NCI-H460 (cell line): ENCODE measurements at regions not wholly inside any gene's neighbourhood (a gene's known extent, or its start where the extent isn't known, plus 50 kb on each side); places are given as distances from the start of the nearest gene placed in this dataset.

Experiments used
- DNase-seq: peaks from one replicate; pipeline ENCODE4 v3.0.0-alpha.2; 2016; ENCODE audit warnings: low read depth; ENCODE audit errors: extremely low read depth

DNA sequence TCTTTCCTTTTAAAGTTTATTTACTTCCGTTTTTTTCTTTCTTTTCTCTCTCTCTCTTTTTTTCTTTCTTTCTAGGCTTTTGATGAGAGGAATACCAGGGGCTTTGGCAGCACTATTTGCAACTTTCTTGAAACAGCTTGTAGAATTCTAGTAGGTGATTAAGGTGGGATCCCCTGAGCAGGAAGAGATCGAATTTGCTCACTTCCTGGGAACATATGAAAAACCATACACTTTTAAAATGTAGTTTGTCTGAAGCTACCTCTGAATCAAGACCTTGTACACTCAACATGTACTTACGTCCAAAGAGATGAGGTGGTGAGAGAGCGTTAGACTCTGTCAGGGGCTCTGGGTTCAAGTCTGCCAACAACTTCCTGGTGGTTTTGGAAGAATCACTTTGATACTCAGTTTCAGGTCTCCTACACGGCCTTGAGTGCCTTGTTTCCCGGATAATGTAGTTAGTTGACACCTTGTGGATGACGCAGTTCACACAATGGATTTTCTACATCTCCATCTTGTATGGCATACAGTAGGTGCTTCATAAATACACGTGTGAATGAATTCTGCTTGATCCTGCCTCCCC lies 229.1 kb downstream of the MYCN start:
- no peak for DNase-seq

DNA sequence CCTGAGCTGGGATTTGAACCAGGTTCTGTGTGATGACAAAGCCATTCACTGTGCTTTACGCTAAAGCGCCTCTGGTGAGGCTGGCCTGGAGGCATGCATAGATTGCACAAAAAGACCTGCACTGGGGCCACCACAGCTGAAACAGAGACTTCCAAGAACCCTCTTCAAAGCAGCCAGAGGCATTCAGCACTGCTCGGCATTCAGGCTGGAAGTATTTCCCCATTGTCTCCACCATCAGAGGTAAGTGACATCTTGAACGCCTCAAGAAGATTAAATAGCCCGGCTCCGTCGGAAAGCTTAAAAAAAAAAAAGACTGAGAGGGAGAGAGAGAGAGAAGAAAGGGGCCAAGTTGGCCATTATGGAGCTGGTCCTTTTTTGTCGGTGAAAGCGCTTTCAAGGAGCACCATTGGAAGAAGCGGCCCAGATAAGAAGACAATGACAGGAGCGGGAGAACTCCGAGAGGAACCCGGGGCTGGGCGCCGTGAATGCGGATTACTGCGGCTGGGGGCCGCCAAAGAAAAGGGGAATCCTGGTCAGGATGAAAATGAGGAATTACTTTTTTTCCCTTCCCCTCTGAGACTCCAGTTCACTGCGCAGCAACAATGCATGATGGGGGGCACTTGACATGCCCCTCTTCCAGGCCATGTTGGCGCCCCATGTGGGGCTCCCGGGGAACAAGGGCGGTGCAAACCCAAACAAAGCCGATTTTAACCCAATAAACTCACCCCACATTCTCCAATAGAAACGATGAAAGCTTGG lies 228.3 kb downstream of the MYCN start:
- no peak for DNase-seq

DNA sequence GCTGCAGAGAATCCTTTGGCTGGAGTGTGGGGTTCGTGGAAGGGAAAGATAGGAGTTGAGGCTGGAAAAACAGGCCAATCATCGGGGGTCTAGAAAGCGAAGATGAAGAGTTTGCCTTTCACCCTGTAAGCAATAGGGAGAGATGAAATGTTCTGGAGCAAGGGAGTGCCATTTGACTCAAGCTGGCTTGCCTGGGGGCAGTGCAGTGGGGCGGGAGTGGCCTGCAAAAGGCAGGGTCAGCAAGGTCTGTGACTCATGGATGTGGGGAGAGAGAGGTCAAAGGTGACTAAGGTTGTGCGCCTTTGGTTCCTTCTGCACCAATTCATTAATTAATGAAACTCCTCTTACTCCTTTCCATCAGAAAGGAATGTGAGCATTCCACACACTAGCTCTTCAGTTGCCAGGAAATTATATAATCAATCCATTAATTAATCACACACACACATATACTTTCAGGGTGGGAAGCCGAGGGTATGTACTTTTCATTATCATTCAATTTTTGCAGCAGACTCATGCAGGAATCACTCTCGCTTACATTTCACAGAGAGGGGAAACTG lies 227.6 kb downstream of the MYCN start:
- no peak for DNase-seq

DNA sequence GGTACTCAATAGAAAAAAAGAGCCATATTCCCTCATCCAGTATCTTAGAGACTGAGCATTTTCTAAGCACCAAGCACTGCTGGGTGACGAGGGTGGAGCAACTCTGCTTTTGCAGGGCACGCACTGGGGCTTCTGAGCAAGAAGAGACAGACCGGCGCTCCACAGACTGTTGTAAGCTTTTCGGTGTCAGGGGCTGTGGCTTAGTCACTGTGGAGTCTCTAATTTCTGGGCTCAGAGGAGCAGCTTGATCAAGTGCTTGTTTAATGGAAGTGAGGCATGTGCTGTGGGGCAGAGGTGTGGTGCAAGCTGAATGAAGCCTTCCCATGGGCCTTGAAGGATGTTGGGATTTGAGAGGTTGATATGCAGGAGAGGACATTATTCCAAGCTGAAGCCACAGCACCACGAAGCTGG lies 227.1 kb downstream of the MYCN start:
- DNase-seq = no peak

DNA sequence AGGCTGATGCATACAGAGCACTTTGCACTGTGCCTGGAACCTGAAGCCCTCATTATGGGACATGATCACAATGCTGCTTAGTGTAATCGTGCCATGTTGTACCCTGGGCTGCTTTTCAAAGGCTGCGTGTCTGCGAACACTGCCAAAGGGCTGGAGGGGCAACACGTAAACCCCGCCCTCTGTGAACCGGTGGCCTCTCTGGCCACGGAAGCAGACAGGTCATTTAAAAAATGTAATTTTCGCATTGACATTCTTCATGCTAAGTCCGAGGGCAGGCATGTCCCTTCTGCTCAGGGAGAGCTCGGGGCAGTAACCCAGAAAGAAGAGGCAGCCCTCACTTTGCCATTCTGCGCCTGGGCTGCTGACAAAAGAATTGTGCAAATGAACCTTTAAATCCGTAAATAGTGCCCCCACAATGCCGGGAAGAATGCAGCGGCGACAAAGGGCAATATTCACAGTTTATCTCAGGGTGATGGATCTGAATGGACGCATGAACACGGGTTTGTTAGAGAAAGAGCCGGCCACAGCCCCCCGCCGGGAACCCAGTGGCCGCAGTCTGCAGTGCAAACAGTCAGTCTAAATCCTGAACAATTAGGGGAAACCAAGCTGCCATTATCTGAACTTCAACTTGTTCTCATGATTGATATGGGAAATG lies 226.1 kb downstream of the MYCN start:
- no peak for DNase-seq

DNA sequence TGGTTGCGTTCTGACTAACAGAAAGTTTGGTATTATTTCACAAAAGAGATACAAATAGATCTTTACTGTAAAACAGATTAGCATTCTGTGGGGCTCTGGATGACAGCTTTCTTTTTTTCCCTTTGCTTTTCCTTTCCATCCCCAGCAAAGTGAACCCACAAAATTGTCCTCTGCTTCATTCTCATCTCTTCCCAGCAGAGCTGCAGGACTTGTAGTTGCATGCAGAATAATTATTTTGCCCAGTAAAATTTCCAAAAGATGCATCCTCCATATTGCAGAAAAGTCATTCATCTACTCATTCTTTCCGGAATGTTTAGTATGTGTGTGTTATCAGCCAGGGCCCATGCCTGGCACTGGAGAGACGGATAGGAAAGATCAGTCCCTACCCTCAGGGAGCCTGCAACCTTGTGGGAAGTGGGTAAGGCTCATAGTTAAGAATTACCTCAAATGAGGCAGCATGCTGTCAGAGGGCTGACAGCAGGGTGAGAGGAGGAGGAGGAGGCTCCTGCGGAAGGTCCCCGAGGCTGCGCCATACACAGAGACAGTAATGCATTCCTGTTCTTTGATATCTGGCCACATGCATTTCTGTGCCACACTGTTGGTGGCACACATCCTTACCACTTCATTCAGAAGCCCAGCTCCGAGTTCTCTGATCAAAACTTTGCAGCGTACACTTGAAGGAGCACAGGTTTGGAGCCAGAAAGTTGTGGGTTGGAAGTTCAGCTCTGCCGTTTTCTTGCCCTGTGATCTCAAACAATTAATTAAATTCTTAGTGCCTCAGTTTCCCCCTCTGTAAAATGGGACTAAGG lies 225.4 kb downstream of the MYCN start:
- no peak for DNase-seq

DNA sequence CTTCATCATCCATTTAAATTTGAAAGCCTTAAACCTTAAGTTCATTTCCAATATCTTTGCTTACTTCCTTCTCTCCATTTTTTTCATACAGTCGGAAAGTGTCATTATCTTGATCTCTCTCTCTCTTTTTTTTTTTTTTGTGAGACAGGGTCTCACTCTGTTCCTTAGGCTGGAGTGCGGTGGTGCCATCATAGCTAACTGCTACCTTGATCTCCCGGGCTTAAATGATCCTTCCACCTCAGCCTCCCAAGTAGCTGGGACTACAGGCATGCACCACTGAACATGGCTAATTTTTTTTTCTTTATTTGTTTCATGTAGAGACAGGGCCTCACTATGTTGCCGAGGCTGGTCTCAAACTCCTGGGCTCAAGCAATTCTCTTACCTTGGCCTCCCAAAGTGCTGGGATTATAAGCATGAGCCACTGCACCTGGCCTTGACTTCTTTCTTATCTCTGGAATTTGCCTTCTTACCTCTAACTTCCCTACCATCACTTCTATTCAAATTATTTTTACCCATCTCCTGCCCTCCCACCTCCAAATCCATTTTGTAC lies 222.2 kb downstream of the MYCN start:
- DNase-seq = no peak

DNA sequence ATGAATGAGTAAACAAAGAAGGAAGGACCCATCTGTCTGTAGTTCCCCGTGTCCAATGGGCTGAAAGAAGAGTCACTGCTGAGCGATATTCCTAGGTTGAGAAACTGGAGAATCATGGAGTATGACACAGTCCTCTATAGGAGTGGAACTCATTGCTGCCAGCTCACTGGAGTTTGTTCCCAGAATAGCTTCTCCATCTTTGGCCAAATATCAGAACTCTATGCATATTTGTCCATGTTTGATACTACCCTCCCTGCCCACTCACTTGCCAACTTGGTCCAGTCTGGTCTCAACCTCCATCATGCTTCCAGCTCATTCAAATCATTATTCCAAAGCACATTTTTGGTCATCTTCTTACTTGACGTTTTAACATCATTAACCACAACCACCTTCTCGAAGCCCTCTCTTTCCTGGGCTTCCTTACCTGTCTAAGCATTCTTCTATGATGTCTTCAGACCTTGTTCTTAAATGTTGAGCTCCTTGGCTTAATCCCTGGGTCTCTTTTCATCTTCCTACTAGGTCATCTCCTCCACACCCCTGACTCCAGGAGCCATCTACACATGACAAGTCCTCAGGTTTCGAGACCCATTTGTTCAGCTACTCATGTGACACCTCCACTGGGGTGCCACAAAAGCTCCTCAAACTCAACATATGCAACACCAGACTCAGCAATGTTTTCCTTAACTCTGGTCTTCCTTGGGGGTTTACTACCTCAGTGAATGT lies 221.6 kb downstream of the MYCN start:
- no peak for DNase-seq

DNA sequence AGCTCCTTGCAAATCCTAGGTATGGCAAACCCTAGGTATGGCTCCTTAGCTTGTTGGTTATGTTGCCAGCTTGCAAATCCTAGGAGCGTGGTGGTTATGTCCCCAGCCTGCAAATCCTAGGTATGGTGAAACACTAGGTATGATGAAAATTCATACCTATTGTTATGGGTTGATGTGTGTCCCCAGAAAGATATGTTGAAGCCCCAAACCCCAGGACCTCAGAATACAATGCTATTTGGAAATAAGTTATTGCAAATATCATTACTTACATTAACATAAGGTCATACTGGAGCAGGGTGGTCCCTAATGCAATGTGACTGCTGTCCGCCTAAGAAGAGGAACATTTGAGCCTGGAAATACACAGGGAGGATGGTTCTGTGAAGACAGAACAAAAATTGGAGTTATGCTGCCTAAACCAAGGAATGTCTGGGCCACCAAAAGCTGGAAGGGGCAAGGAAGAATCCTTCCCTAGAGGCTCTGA lies 220.8 kb downstream of the MYCN start:
- DNase-seq = no peak

DNA sequence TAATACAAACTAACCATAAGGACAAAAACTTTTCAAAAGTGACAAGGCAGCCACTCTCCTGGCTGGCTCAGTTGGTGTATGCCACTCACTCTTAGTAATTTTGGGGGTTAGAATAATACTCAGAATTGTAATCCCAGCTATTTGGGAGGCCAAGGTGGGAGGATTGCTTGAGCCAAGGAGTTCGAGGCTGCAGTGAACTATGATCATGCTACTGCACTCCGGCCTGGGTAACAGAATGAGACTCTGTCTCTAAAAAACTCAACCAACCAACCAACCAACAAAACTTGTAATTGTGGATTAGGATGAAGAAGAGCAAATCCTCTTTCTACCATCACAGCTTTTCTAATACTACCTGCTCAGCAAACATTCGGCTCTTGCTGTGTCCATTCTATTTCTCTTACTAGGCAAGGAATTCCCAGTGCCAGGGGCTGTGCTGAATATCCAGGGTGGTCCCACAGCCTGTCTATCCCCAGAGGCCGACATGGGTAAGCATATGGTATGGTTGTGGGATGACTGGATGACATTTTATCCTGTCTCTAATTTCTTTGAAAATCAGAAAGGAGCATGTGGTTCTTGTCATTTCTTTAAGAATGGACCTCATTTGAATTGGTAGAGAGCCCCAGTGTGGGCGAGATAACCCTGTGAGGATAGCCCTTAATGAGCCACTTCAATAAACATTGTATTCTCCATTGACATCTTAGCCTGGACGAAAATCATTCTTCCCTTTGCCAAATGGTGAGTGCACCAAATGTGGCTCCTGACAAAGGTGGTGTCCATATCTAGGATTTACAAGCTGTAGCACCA lies 220.1 kb downstream of the MYCN start:
- DNase-seq = no peak

DNA sequence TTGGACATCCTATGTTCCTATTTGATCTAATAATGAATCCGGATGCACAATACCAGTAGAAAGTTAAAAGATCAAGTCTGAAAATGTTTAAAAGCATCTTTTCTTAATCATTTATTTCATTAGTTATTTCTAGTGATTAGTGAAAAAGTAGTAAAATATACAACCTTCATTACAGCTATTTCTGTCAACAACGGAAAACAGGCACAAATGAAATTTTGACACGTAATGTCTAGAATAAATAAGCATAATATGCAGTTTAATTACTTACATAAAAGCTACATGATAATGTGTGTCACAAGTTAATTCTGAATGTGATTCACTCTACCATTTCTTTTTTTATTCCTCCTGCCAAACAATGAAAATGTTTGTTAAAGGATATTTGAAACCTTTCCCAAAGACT lies 216.1 kb downstream of the MYCN start:
- DNase-seq = no peak

DNA sequence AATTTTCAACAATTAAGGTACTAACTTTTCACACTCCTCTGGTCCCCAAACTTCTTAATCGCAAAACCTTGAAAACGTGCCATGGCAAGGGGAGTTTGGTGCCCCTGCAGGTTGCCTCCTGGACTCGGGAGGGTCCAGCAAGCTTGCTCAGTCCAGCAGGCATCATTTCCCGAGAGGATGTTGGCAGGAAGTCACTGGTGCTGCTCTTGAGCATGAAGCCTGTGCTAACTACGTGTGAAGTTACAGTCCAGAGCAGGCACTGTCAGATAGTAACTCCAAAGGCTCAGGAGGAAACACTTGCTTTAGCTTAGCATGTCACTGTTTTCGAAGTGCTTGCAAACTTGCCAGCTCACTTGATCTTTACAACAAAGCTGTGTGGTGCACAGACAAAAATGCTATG lies 215.4 kb downstream of the MYCN start:
- DNase-seq = no peak

DNA sequence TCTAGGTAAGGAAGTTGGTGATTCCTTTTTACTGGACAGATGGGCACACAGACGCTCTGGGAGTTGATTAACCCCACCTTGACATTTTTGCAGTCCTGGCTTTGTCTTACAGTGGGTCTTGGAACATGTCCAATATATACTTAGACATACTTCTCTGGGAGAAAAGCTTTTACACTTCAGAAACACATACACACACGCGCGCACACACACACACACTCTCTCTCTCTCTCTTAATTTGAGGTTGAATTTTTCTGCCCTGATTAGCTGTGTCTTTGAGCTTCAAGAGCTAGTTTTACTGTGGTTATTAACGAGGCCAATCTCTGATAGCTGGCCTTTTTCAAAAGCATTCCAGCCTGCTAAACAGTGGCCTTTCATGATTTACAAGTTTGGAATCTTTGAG lies 215.0 kb downstream of the MYCN start:
- no peak for DNase-seq

DNA sequence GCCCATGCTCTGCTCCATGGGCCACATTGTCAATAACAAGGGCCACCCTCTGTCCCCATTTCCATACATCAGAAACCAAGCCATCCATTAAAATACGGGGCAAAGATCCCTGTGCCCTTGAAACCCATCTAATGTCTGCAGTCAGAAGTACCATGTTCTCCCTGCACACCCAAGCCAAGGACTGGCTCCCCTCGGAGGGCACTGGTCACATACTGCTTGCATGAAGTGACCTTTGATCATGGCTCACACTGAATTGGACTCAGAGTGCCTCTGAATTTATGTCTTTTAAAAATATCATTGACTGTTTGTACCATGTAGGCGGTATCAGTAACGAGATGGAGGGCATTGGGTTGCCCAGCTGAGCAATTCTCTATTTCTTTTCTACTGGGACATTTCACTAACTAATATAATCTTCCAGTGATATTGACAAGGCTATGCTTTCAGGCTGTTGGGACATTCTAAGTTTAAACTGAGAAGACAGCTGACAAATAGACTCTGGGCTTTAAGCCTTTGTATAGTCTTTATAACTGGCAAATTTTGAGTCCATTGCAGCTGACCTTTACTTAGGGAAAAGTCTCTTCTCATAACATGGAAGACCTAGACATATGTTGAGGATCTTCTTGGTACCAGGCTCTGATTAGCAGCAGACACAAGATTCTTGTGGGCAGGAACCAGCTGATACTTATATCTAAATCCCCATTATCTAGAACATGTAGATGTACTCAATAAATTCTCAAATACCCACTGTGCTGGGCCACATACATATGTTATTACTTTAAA lies 214.3 kb downstream of the MYCN start:
- no peak for DNase-seq

DNA sequence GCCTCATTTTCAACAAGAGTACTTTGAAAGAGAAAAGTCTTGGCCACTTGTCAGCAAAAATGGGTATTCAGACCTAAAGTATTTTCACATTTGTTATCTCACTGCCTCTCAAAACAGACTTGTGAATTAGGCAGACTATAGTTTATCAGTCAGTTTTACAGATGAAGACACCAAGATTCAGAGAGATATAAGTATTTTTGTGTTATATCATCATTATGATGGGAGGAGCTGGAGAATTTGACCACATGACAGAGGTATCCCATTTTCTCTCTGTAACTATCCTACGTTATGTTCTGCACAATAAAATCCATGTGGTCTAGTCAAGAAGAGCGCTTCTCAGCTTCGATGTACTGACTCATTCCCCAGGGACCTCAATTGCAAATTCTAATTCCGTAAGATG lies 213.7 kb downstream of the MYCN start:
- DNase-seq = no peak

DNA sequence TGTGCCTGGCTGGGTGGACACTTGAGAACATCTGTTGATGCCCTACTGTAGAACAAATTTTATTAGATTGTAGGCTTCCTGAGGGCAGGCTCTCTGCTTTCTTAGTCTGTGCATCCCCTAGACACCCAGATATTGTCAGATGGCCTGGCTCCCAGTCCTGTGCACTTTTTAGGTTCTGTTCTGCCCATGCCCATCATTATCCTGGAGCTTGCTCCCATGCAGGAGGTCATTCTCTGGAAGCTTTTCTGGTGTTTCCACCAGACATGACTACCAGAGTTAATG lies 213.3 kb downstream of the MYCN start:
- DNase-seq = no peak

DNA sequence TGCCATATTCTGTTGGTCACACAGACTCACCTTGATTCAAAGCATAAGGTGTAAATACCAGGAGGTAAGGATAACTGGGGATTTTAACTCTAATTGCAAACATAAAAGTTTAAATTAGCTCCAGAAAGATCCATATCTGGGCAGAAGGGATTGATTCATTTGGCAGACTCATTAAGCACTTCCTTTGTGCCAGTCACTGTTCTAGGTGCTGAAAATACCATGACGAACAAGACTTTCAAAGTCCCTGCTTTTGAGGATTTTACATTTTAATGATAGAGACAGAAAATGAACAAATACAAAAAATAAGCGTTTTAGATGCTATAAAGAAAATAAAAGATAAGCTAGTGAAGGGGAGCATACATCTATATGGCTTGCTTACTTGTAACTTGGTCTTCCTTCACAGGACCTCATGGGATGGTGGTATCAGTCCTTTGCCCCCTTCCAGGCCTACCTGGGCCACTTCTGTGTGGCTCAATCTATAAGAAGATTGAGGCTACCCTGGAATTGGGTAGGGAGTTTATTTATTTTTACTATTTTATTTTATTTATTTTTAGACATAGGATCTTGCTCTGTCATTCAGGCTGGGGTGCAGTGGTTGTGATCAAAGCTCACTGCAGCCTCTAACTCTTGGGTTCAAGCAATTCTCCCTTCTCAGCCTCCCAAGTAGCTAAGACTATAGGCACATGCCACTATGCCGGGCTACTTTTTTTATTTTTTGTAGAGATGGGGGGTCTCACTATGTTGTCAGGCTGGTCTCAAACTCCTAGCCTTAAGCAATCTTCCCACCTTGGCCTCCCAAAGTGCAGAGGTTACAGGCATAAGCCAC lies 212.8 kb downstream of the MYCN start:
- DNase-seq = no peak
